MV-4-11 (cell line): ENCODE measurements at regions not wholly inside any gene's neighbourhood (a gene's known extent, or its start where the extent isn't known, plus 50 kb on each side); places are given as distances from the start of the nearest gene placed in this dataset.
A peak's percentile ranks its signal among the peaks of the same experiment; 100 is the strongest.

ENCODE experiments used
- DNase-seq: peaks from one replicate; lab custom pipeline; 2025; lab: John Stamatoyannopoulos, UW

GRCh38 chr15:25960273-25960672 is 97.1 kb upstream of the ATP10A start:
- no peak for DNase-seq

GRCh38 chr15:25959100-25959499 is 96.0 kb upstream of the ATP10A start:
- no peak for DNase-seq

- DNase-seq: no peak
These were observed 92.5 kb upstream of the ATP10A start for GRCh38 chr15:25955628-25956027.

- no peak for DNase-seq
These were observed 91.3 kb upstream of the ATP10A start for GRCh38 chr15:25954398-25954797.

GRCh38 chr15:25950014-25950413 is 86.9 kb upstream of the ATP10A start:
- DNase-seq: no peak

GRCh38 chr15:25947323-25948314 is 84.5 kb upstream of the ATP10A start:
- DNase-seq: peak; percentile 44

- no peak for DNase-seq
These were observed 83.2 kb upstream of the ATP10A start for GRCh38 chr15:25946241-25946805.

GRCh38 chr15:25944386-25944785 is 81.3 kb upstream of the ATP10A start:
- no peak for DNase-seq

GRCh38 chr15:25943831-25944230 is 80.7 kb upstream of the ATP10A start:
- no peak for DNase-seq

- DNase-seq: peak; percentile 75
These were observed 76.0 kb upstream of the ATP10A start for GRCh38 chr15:25939122-25939521.

- no peak for DNase-seq
These were observed 74.7 kb upstream of the ATP10A start for GRCh38 chr15:25937796-25938195.

- DNase-seq: no peak
These were observed 72.9 kb upstream of the ATP10A start for GRCh38 chr15:25936004-25936403.

GRCh38 chr15:25933456-25934158 is 70.5 kb upstream of the ATP10A start:
- peak; percentile 82 for DNase-seq

GRCh38 chr15:25932696-25933095 is 69.6 kb upstream of the ATP10A start:
- DNase-seq: no peak

- DNase-seq: peak; percentile 4
These were observed 68.7 kb upstream of the ATP10A start for GRCh38 chr15:25931851-25932250.

GRCh38 chr15:25930931-25931330 is 67.8 kb upstream of the ATP10A start:
- DNase-seq: peak; percentile 30
